ENCODE measurements at regions not wholly inside any gene's neighbourhood (a gene's known extent, or its start where the extent isn't known, plus 50 kb on each side); places are given as distances from the start of the nearest gene placed in this dataset.

GRCh38 chr2:17251171-17251570, 267.1 kb downstream of the RAD51AP2 start:
- no peak for TF ChIP-seq CTCF (IDR thresholded peaks at IDR 0.05)
- no peak for TF ChIP-seq EP300 (IDR thresholded peaks at IDR 0.05)
- TF ChIP-seq POLR2A (IDR thresholded peaks at IDR 0.05) = no peak
